OCI-LY1 (cell line): ENCODE measurements at regions not wholly inside any gene's neighbourhood (a gene's known extent, or its start where the extent isn't known, plus 50 kb on each side); places are given as distances from the start of the nearest gene placed in this dataset.

Experiments used
- H2AFZ ChIP-seq: fragments of 200-600 bp; sonication (generic), shearing (Covaris generic); 2 replicates; pipeline ENCODE4 v1.6.0; 2014; ENCODE audit warnings: antibody characterized with exemption, mild to moderate bottlenecking, low read length
- H3F3A ChIP-seq: fragments of 200-600 bp; sonication (generic), shearing (Covaris generic); 2 replicates; pipeline ENCODE4 v1.6.0; 2014; ENCODE audit warnings: mild to moderate bottlenecking, antibody characterized with exemption, low read length, moderate library complexity; ENCODE audit not compliant: insufficient read depth
- H3K27ac ChIP-seq: fragments of 200-600 bp; sonication (generic); 2 replicates; pipeline ENCODE4 v1.5.1; 2014; ENCODE audit warnings: low read length, mixed run types, mild to moderate bottlenecking, low read depth; ENCODE audit not compliant: poor library complexity, severe bottlenecking
- H3K27me3 ChIP-seq: fragments of 200-600 bp; sonication (generic); 2 replicates; pipeline ENCODE4 v1.6.0; 2014; ENCODE audit warnings: antibody characterized with exemption, mild to moderate bottlenecking, low read length, moderate library complexity; ENCODE audit not compliant: insufficient read depth
- H3K36me3 ChIP-seq: fragments of 200-600 bp; sonication (generic); 2 replicates; pipeline ENCODE4 v1.6.1; 2014; ENCODE audit warnings: mild to moderate bottlenecking, antibody characterized with exemption, low read length, moderate library complexity, mixed read lengths; ENCODE audit not compliant: insufficient read depth
- H3K4me1 ChIP-seq: fragments of 200-600 bp; sonication (generic); 2 replicates; pipeline ENCODE4 v1.5.1; 2014; ENCODE audit warnings: mild to moderate bottlenecking, low read length, moderate library complexity; ENCODE audit not compliant: insufficient read depth, severe bottlenecking
- H3K4me2 ChIP-seq: fragments of 200-600 bp; sonication (generic), shearing (Covaris generic); 2 replicates; pipeline ENCODE4 v1.6.1; 2014; ENCODE audit warnings: low read length
- H3K4me3 ChIP-seq: fragments of 200-600 bp; sonication (generic); 2 replicates; pipeline ENCODE4 v1.5.1; 2014; ENCODE audit warnings: low read length, low read depth, mild to moderate bottlenecking, mixed read lengths; ENCODE audit not compliant: poor library complexity, severe bottlenecking
- H3K79me2 ChIP-seq: fragments of 200-600 bp; shearing (Covaris generic); 2 replicates; pipeline ENCODE4 v1.6.1; 2016; ENCODE audit warnings: mixed run types, low read length, mixed read lengths; ENCODE audit not compliant: insufficient read depth
- H3K9ac ChIP-seq: fragments of 200-600 bp; sonication (generic), shearing (Covaris generic); 2 replicates; pipeline ENCODE4 v1.6.1; 2014; ENCODE audit warnings: mild to moderate bottlenecking, low read length, mixed read lengths
- H3K9me2 ChIP-seq: fragments of 200-600 bp; sonication (generic), shearing (Covaris generic); 2 replicates; pipeline ENCODE4 v1.6.1; 2014; ENCODE audit warnings: low read depth, mild to moderate bottlenecking, low read length, mixed read lengths
- H3K9me3 ChIP-seq: fragments of 200-600 bp; shearing (Covaris generic); 2 replicates; pipeline ENCODE4 v1.6.1; 2014; ENCODE audit warnings: low read length, mixed read lengths
- H4K20me1 ChIP-seq: fragments of 200-600 bp; sonication (generic), shearing (Covaris generic); 2 replicates; pipeline ENCODE4 v1.6.0; 2016; ENCODE audit warnings: mild to moderate bottlenecking, low read length; ENCODE audit not compliant: insufficient read depth
- EZH2 ChIP-seq: fragments of 200-600 bp; sonication (generic), shearing (Covaris generic); IDR thresholded peaks from 2 replicates; pipeline ENCODE4 v1.8.0; 2017; ENCODE audit warnings: borderline replicate concordance, mixed run types, mild to moderate bottlenecking, antibody characterized with exemption, low read length, moderate library complexity, mixed read lengths
- TF ChIP-seq, protein P1 (sequence below): fragments of 200-600 bp; sonication (generic), shearing (Covaris generic); IDR thresholded peaks from 2 replicates; pipeline ENCODE4 v1.5.1; 2017; ENCODE audit warnings: mild to moderate bottlenecking, antibody characterized with exemption, low read length, moderate library complexity, mixed read lengths

DNA sequence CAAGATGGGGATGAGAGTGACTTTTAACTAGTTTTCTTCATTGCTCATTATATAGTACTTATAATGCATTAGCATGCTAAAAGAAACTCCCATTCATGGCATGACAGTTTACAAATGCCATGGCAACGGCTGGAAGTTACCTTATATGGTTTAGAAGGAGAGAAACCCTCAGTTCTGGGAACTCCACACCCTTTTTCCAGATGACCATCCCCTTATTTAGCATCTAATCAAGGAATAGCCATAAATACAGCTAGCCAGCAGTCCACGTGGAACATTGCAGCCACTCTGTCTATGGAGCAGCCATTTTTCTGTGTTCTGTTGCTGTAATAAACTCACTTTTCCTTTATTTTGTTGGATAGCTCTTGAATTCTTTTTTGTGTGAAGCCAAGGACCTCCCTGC is 1137.8 kb downstream of the CDH18 start:
- H4K20me1 ChIP-seq, result no peaks in the 10 kb centered on the region
- H3K27me3 ChIP-seq, result no peaks in the 10 kb centered on the region
- H3K79me2 ChIP-seq, result no peaks in the 10 kb centered on the region
- H3K9ac ChIP-seq, result no peak overlapping the region
- no peak overlapping the region for H2AFZ ChIP-seq
- no peaks in the 10 kb centered on the region for H3F3A ChIP-seq
- TF ChIP-seq, protein P1, sequence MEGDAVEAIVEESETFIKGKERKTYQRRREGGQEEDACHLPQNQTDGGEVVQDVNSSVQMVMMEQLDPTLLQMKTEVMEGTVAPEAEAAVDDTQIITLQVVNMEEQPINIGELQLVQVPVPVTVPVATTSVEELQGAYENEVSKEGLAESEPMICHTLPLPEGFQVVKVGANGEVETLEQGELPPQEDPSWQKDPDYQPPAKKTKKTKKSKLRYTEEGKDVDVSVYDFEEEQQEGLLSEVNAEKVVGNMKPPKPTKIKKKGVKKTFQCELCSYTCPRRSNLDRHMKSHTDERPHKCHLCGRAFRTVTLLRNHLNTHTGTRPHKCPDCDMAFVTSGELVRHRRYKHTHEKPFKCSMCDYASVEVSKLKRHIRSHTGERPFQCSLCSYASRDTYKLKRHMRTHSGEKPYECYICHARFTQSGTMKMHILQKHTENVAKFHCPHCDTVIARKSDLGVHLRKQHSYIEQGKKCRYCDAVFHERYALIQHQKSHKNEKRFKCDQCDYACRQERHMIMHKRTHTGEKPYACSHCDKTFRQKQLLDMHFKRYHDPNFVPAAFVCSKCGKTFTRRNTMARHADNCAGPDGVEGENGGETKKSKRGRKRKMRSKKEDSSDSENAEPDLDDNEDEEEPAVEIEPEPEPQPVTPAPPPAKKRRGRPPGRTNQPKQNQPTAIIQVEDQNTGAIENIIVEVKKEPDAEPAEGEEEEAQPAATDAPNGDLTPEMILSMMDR, result no peak
- no peak for TF ChIP-seq EZH2
- no peaks in the 10 kb centered on the region for H3K4me1 ChIP-seq
- H3K4me2 ChIP-seq, result no peak overlapping the region
- H3K27ac ChIP-seq, result no peak overlapping the region
- no peak overlapping the region for H3K4me3 ChIP-seq
- H3K9me3 ChIP-seq, result no peaks in the 10 kb centered on the region
- no peaks in the 10 kb centered on the region for H3K9me2 ChIP-seq
- H3K36me3 ChIP-seq, result no peaks in the 10 kb centered on the region

DNA sequence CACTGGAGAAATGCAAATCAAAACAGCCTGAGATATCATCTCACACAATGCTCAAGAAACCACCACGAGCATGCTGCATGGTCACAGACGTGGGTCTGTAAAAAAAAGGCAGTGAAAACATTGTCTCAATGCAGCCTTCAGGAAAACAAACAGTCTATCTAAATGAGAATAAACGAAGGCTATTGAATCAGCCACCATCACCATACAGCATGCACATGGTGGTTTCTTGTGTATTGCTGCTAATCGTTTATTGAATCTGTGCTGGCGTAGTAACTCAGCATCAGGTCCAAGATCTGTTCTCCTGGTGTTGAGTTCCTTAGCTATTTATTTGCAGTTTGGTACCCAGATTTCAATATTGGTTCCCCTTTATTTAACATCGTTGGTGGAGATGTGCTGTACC is 1115.0 kb downstream of the CDH18 start:
- Histone ChIP-seq H3K9me2 (no peaks in the 10 kb centered on the region), H3F3A (no peaks in the 10 kb centered on the region), H4K20me1 (no peaks in the 10 kb centered on the region), H3K27ac (no peak overlapping the region), H3K9ac (no peak overlapping the region), H3K4me1 (no peaks in the 10 kb centered on the region), H3K27me3 (no peaks in the 10 kb centered on the region), H3K4me2 (no peak overlapping the region), H3K4me3 (no peak overlapping the region), H3K9me3 (no peaks in the 10 kb centered on the region), H2AFZ (no peak overlapping the region), H3K79me2 (no peaks in the 10 kb centered on the region), H3K36me3 (no peaks in the 10 kb centered on the region)
- TF ChIP-seq, protein P1, result no peak
- no peak for TF ChIP-seq EZH2

DNA sequence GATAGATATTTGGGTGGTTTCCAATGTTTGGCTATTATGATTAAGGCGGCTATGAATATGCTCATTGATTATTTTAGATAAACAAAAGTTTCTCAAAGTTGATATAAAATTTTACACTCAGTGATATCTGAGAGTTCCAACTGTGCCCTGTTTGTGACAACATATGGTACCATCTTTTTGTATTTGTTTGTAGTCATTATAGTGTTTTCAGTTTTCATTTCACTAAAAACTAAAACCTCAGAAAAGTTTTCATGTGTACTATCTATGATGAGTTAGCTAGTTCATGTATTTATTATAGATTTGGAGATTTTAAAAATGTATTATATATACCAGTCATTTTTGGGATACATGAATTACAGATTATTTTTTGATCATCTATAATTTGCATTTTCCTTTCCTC is 1111.4 kb downstream of the CDH18 start:
- Histone ChIP-seq H3F3A (no peaks in the 10 kb centered on the region), H3K36me3 (no peaks in the 10 kb centered on the region), H3K79me2 (no peaks in the 10 kb centered on the region), H4K20me1 (no peaks in the 10 kb centered on the region), H3K9me3 (no peaks in the 10 kb centered on the region), H3K27me3 (no peaks in the 10 kb centered on the region), H3K4me3 (no peak overlapping the region), H3K4me1 (no peaks in the 10 kb centered on the region), H3K9me2 (no peaks in the 10 kb centered on the region), H3K9ac (no peak overlapping the region), H2AFZ (no peak overlapping the region), H3K4me2 (no peak overlapping the region), H3K27ac (no peak overlapping the region)
- TF ChIP-seq EZH2, result no peak
- TF ChIP-seq, protein P1, result no peak
